ENCODE measurements at regions not wholly inside any gene's neighbourhood (a gene's known extent, or its start where the extent isn't known, plus 50 kb on each side); places are given as distances from the start of the nearest gene placed in this dataset.

GRCh38 chr10:21057989-21058388 lies 160.9 kb upstream of the NEBL start:
- no peak overlapping the region for H3K27ac ChIP-seq (ENCODE audit: insufficient read depth, low read length, poor library complexity, severe bottlenecking)
- no peak overlapping the region for H3K4me3 ChIP-seq (ENCODE audit: insufficient read depth, low read depth, low read length, poor library complexity, severe bottlenecking)
- no peaks in the 10 kb centered on the region for H3K36me3 ChIP-seq (ENCODE audit: control insufficient read depth, insufficient read depth, low read length)
- no peaks in the 10 kb centered on the region for H3K4me1 ChIP-seq (ENCODE audit: control insufficient read depth, insufficient read depth, low read length, poor library complexity, severe bottlenecking)
- no peak for DNase-seq
- no peaks in the 10 kb centered on the region for H3K9me3 ChIP-seq (ENCODE audit: control insufficient read depth, low read length)
- H3K27me3 ChIP-seq (replicated peaks; ENCODE audit: control insufficient read depth, insufficient read depth, low read length, poor library complexity, severe bottlenecking), result no peaks in the 10 kb centered on the region

DNA sequence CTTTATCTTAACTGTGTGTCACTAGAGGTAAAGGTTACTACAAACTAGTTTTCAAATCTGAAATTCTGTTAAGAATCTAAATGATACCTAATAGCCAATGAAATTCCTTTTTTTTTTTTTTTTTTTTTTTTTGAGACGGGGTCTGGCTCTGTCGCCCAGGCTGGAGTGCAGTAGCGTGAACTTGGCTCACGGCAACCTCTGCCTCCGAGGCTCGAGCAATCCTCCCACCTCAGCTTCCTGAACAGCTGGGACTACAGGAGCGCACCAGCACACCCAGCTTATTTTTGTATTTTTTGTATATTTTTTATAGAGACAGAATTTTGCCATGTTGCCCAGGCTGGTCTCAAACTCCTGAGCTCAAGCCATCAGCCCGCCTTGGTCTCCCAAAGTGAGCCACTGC lies 160.3 kb upstream of the NEBL start:
- no peak for DNase-seq
- Histone ChIP-seq H3K27me3 (replicated peaks; ENCODE audit: control insufficient read depth, insufficient read depth, low read length, poor library complexity, severe bottlenecking) (no peaks in the 10 kb centered on the region), H3K36me3 (ENCODE audit: control insufficient read depth, insufficient read depth, low read length) (no peaks in the 10 kb centered on the region), H3K4me1 (ENCODE audit: control insufficient read depth, insufficient read depth, low read length, poor library complexity, severe bottlenecking) (no peaks in the 10 kb centered on the region), H3K9me3 (ENCODE audit: control insufficient read depth, low read length) (no peaks in the 10 kb centered on the region), H3K27ac (ENCODE audit: insufficient read depth, low read length, poor library complexity, severe bottlenecking) (no peak overlapping the region), H3K4me3 (ENCODE audit: insufficient read depth, low read depth, low read length, poor library complexity, severe bottlenecking) (no peak overlapping the region)

- no peak for DNase-seq
- no peaks in the 10 kb centered on the region for H3K27me3 ChIP-seq (replicated peaks; ENCODE audit: control insufficient read depth, insufficient read depth, low read length, poor library complexity, severe bottlenecking)
- H3K9me3 ChIP-seq (ENCODE audit: control insufficient read depth, low read length), result no peaks in the 10 kb centered on the region
- H3K4me3 ChIP-seq (ENCODE audit: insufficient read depth, low read depth, low read length, poor library complexity, severe bottlenecking), result no peak overlapping the region
- no peak overlapping the region for H3K27ac ChIP-seq (ENCODE audit: insufficient read depth, low read length, poor library complexity, severe bottlenecking)
- H3K4me1 ChIP-seq (ENCODE audit: control insufficient read depth, insufficient read depth, low read length, poor library complexity, severe bottlenecking), result no peaks in the 10 kb centered on the region
- H3K36me3 ChIP-seq (ENCODE audit: control insufficient read depth, insufficient read depth, low read length), result no peaks in the 10 kb centered on the region
Observed at GRCh38 chr10:21056461-21056860, 159.3 kb upstream of the NEBL start.

GRCh38 chr10:21055339-21056135 lies 158.4 kb upstream of the NEBL start:
- no peak overlapping the region for H3K27ac ChIP-seq (ENCODE audit: insufficient read depth, low read length, poor library complexity, severe bottlenecking)
- H3K36me3 ChIP-seq (ENCODE audit: control insufficient read depth, insufficient read depth, low read length), result no peaks in the 10 kb centered on the region
- H3K9me3 ChIP-seq (ENCODE audit: control insufficient read depth, low read length), result no peaks in the 10 kb centered on the region
- H3K4me3 ChIP-seq (ENCODE audit: insufficient read depth, low read depth, low read length, poor library complexity, severe bottlenecking), result no peak overlapping the region
- H3K27me3 ChIP-seq (replicated peaks; ENCODE audit: control insufficient read depth, insufficient read depth, low read length, poor library complexity, severe bottlenecking), result no peaks in the 10 kb centered on the region
- H3K4me1 ChIP-seq (ENCODE audit: control insufficient read depth, insufficient read depth, low read length, poor library complexity, severe bottlenecking), result no peaks in the 10 kb centered on the region
- DNase-seq, result no peak

DNA sequence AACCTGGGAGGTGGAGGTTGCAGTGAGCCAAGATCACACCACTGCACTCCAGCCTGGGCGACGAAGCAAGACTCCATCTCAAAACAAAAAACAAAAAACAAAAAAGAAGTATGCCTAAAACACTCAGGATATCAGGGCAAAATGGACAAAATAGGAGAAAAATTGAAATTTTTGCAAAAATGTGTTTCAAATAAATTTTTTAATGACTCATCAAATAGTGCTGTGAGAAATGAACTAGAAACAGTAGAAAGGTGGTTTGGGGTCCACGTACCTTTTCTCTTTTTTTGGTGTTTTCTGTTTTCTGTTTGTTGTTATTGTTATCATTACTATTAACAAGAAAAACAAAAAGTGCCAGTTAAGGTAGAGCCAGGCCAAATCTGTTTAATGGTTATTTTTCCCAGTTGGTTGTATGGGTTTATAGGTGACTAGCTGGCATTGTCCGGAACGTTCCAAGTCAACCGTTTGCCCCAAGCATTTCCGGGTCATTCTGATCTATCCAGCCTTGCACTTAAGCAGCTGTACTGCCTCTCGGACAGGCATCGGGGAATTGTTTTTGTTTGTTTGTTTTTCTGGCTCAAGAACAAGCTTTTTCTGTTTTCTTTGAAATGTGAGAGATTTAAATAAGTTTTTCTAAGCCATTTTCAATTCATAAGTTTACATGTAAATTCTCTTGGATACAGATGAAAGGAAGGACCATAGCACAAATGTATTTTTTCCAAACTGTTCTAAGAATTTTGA lies 157.0 kb upstream of the NEBL start:
- H3K4me3 ChIP-seq (ENCODE audit: insufficient read depth, low read depth, low read length, poor library complexity, severe bottlenecking), result no peak overlapping the region
- no peaks in the 10 kb centered on the region for H3K27me3 ChIP-seq (replicated peaks; ENCODE audit: control insufficient read depth, insufficient read depth, low read length, poor library complexity, severe bottlenecking)
- no peak for DNase-seq
- H3K27ac ChIP-seq (ENCODE audit: insufficient read depth, low read length, poor library complexity, severe bottlenecking), result no peak overlapping the region
- no peaks in the 10 kb centered on the region for H3K9me3 ChIP-seq (ENCODE audit: control insufficient read depth, low read length)
- H3K36me3 ChIP-seq (ENCODE audit: control insufficient read depth, insufficient read depth, low read length), result no peaks in the 10 kb centered on the region
- H3K4me1 ChIP-seq (ENCODE audit: control insufficient read depth, insufficient read depth, low read length, poor library complexity, severe bottlenecking), result no peaks in the 10 kb centered on the region

DNA sequence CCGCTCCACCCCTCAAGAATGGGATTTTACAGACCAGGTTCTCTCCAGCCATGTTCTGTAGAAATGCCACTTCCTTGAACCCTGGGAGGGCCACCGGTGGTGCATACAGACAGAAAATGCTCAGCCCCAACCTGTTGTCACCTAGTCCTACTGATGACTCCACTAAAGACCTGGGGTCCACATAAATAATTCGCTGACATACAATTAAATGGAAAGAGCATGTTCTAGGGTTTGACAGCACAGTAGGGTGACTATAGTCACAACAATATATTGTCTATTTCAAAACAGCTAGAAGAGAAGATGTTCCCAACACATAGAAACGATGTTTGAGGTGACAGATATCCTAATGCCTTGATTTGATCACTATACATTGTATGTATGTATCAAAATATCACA lies 155.6 kb upstream of the NEBL start:
- Histone ChIP-seq H3K36me3 (ENCODE audit: control insufficient read depth, insufficient read depth, low read length) (no peaks in the 10 kb centered on the region), H3K4me3 (ENCODE audit: insufficient read depth, low read depth, low read length, poor library complexity, severe bottlenecking) (no peak overlapping the region), H3K4me1 (ENCODE audit: control insufficient read depth, insufficient read depth, low read length, poor library complexity, severe bottlenecking) (no peaks in the 10 kb centered on the region), H3K27me3 (replicated peaks; ENCODE audit: control insufficient read depth, insufficient read depth, low read length, poor library complexity, severe bottlenecking) (no peaks in the 10 kb centered on the region), H3K9me3 (ENCODE audit: control insufficient read depth, low read length) (no peaks in the 10 kb centered on the region), H3K27ac (ENCODE audit: insufficient read depth, low read length, poor library complexity, severe bottlenecking) (no peak overlapping the region)
- no peak for DNase-seq

DNA sequence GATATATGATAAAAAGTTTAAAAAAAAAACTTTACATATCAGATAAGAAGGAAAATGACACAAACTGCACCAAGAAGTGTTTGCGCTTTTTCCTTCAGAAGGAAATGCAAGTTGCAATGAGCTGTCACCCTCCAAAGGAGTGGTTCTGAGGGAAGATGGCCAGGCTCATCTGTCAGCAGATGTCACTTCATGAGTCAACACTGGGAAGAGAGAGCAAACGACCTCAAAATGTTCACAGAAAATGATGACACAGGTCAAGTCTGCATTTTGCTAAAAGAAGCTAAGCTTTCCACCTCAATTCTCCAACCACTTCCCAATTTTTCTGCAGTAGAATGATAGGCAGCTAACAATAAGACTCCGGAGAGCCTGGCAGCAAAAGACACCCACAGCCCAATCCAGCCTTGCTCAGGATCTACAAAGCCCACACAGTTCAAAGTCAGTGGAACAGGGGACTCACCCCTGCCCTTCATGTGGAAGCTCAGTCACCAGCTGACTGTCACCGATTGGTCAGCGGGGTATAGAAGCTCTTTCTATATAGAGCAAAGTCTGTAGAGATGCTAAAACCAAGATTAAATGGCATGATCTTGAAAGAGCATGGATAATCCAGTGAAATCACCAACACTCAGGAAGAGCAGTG lies 155.1 kb upstream of the NEBL start:
- no peak for DNase-seq
- H3K4me3 ChIP-seq (ENCODE audit: insufficient read depth, low read depth, low read length, poor library complexity, severe bottlenecking), result no peak overlapping the region
- H3K4me1 ChIP-seq (ENCODE audit: control insufficient read depth, insufficient read depth, low read length, poor library complexity, severe bottlenecking), result no peaks in the 10 kb centered on the region
- no peaks in the 10 kb centered on the region for H3K27me3 ChIP-seq (replicated peaks; ENCODE audit: control insufficient read depth, insufficient read depth, low read length, poor library complexity, severe bottlenecking)
- H3K9me3 ChIP-seq (ENCODE audit: control insufficient read depth, low read length), result no peaks in the 10 kb centered on the region
- no peak overlapping the region for H3K27ac ChIP-seq (ENCODE audit: insufficient read depth, low read length, poor library complexity, severe bottlenecking)
- H3K36me3 ChIP-seq (ENCODE audit: control insufficient read depth, insufficient read depth, low read length), result no peaks in the 10 kb centered on the region

DNA sequence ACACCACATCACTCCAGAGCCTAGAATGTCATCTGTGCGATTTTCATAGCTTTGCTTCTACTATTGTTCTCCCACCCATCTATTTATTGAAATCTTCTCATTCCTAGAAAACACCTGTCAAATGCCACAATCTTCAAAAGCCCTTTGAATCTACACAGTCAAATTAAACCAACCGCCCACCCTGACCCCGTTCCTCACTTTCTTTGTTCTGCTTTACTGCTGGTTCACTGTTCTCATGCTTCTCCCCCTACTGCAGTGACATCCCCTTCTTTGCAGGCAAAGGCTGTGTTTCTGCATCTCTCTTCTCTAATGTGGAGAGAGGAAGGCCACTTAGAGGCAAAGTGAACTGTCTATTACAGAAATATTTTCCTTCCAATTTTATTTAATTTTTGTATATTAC lies 152.4 kb upstream of the NEBL start:
- Histone ChIP-seq H3K4me3 (ENCODE audit: insufficient read depth, low read depth, low read length, poor library complexity, severe bottlenecking) (no peak overlapping the region), H3K4me1 (ENCODE audit: control insufficient read depth, insufficient read depth, low read length, poor library complexity, severe bottlenecking) (no peaks in the 10 kb centered on the region), H3K36me3 (ENCODE audit: control insufficient read depth, insufficient read depth, low read length) (no peaks in the 10 kb centered on the region), H3K9me3 (ENCODE audit: control insufficient read depth, low read length) (no peaks in the 10 kb centered on the region), H3K27me3 (replicated peaks; ENCODE audit: control insufficient read depth, insufficient read depth, low read length, poor library complexity, severe bottlenecking) (no peaks in the 10 kb centered on the region), H3K27ac (ENCODE audit: insufficient read depth, low read length, poor library complexity, severe bottlenecking) (no peak overlapping the region)
- DNase-seq, result no peak

DNA sequence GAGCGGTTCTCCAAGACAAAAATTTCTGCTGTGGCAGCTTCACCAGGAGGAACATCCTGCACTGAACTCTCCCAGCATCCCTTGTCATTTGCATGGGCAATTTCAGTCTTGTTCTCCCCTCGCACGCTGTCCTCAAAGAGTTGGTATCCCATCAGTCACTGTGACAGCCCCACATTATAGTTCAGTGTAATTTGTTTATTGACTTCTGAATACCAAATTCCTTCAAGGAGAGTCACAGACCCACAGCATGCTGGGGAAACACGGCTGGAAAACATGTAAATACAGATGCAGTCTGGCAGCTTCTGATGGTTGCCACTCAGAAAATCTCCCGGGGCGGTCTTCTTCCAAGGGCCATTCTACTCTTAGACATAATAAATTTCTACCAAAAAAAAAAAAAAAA lies 151.0 kb upstream of the NEBL start:
- no peak overlapping the region for H3K27ac ChIP-seq (ENCODE audit: insufficient read depth, low read length, poor library complexity, severe bottlenecking)
- H3K4me1 ChIP-seq (ENCODE audit: control insufficient read depth, insufficient read depth, low read length, poor library complexity, severe bottlenecking), result no peaks in the 10 kb centered on the region

GRCh38 chr10:21047511-21047910 lies 150.4 kb upstream of the NEBL start:
- Histone ChIP-seq H3K9me3 (ENCODE audit: control insufficient read depth, low read length) (no peaks in the 10 kb centered on the region), H3K4me3 (ENCODE audit: insufficient read depth, low read depth, low read length, poor library complexity, severe bottlenecking) (no peak overlapping the region), H3K27me3 (replicated peaks; ENCODE audit: control insufficient read depth, insufficient read depth, low read length, poor library complexity, severe bottlenecking) (no peaks in the 10 kb centered on the region), H3K4me1 (ENCODE audit: control insufficient read depth, insufficient read depth, low read length, poor library complexity, severe bottlenecking) (no peaks in the 10 kb centered on the region), H3K36me3 (ENCODE audit: control insufficient read depth, insufficient read depth, low read length) (no peaks in the 10 kb centered on the region), H3K27ac (ENCODE audit: insufficient read depth, low read length, poor library complexity, severe bottlenecking) (no peak overlapping the region)
- DNase-seq, result no peak

More for the DNA sequence above, 151.0 kb upstream of the NEBL start:
- no peak for DNase-seq
- H3K4me3 ChIP-seq (ENCODE audit: insufficient read depth, low read depth, low read length, poor library complexity, severe bottlenecking), result no peak overlapping the region
- no peaks in the 10 kb centered on the region for H3K36me3 ChIP-seq (ENCODE audit: control insufficient read depth, insufficient read depth, low read length)
- H3K9me3 ChIP-seq (ENCODE audit: control insufficient read depth, low read length), result no peaks in the 10 kb centered on the region
- no peaks in the 10 kb centered on the region for H3K27me3 ChIP-seq (replicated peaks; ENCODE audit: control insufficient read depth, insufficient read depth, low read length, poor library complexity, severe bottlenecking)
